SK-N-SH treated with all-trans-retinoic acid at 6 μM for 48 hours (cell line): ENCODE measurements at regions not wholly inside any gene's neighbourhood (a gene's known extent, or its start where the extent isn't known, plus 50 kb on each side); places are given as distances from the start of the nearest gene placed in this dataset.
"Not testable (repeated sequence)": the region's sequence is repeated elsewhere in the genome, so short reads cannot be mapped to it uniquely, and the experiment has no call there.

Experiments
- ARNTL ChIP-seq: fragments of 450-650 bp; formaldehyde crosslinking; IDR thresholded peaks from 2 replicates; pipeline ENCODE4 v1.5.0; 2020; ENCODE audit warnings: low read depth, mild to moderate bottlenecking, moderate library complexity, borderline replicate concordance
- BACH2 ChIP-seq: fragments of 250-450 bp; sonication (Bioruptor Pico); IDR thresholded peaks from 2 replicates; pipeline ENCODE4 v1.9.0; 2021; ENCODE audit warnings: mild to moderate bottlenecking, borderline replicate concordance
- ISL1 ChIP-seq: fragments of 250-450 bp; sonication (Bioruptor Pico); IDR thresholded peaks from 2 replicates; pipeline ENCODE4 v2.1.2; 2022; ENCODE audit warnings: mild to moderate bottlenecking, moderate library complexity
- RARB ChIP-seq: fragments of 250-450 bp; sonication (Bioruptor Pico); IDR thresholded peaks from 2 replicates; pipeline ENCODE4 v1.8.0; 2021; ENCODE audit warnings: mild to moderate bottlenecking, moderate library complexity
- TOX ChIP-seq: fragments of 250-450 bp; sonication (Bioruptor Pico); IDR thresholded peaks from 2 replicates; pipeline ENCODE4 v1.8.0; 2021; ENCODE audit warnings: mild to moderate bottlenecking, moderate library complexity, borderline replicate concordance
- ZNF8 ChIP-seq: fragments of 450-650 bp; formaldehyde crosslinking; IDR thresholded peaks from 2 replicates; pipeline ENCODE4 v1.5.0; 2020; ENCODE audit warnings: mild to moderate bottlenecking, moderate library complexity
- TF ChIP-seq, protein P1 (sequence below): fragments of 250-450 bp; sonication (Bioruptor Pico); IDR thresholded peaks from 2 replicates; pipeline ENCODE4 v1.8.0; 2020; ENCODE audit warnings: mild to moderate bottlenecking, moderate library complexity, borderline replicate concordance

DNA sequence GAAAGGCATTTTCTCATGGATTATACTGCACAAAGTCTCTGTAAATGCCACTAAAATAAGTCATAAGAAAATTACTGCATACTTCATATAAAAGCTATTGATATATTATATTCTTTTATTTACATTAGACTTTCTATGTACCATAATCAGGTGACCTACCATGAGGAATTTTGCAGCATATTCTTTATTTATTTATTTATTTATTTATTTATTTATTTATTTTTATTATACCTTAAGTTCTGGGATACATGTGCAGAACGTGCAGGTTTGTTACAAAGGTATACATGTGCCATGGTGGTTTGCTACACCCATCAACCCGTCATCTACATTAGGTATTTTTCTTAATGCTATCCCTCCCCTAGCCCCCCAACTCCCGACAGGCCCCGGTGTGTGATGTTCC, 596.2 kb downstream of the CHSY3 start:
- not testable (repeated sequence) for TF ChIP-seq ISL1 (CRISPR knock-in tag); ZNF8 (CRISPR knock-in tag); BACH2; TOX; RARB; ARNTL (CRISPR knock-in tag)
- TF ChIP-seq, protein P1, sequence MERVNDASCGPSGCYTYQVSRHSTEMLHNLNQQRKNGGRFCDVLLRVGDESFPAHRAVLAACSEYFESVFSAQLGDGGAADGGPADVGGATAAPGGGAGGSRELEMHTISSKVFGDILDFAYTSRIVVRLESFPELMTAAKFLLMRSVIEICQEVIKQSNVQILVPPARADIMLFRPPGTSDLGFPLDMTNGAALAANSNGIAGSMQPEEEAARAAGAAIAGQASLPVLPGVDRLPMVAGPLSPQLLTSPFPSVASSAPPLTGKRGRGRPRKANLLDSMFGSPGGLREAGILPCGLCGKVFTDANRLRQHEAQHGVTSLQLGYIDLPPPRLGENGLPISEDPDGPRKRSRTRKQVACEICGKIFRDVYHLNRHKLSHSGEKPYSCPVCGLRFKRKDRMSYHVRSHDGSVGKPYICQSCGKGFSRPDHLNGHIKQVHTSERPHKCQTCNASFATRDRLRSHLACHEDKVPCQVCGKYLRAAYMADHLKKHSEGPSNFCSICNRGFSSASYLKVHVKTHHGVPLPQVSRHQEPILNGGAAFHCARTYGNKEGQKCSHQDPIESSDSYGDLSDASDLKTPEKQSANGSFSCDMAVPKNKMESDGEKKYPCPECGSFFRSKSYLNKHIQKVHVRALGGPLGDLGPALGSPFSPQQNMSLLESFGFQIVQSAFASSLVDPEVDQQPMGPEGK (CRISPR knock-in tag) = not testable (repeated sequence)
